ENCODE measurements at regions not wholly inside any gene's neighbourhood (a gene's known extent, or its start where the extent isn't known, plus 50 kb on each side); places are given as distances from the start of the nearest gene placed in this dataset.

GRCh38 chr21:27787046-27787445 lies 820.2 kb upstream of the ADAMTS5 start:
- H3K9ac ChIP-seq (ENCODE audit: low read depth, low read length, poor library complexity, severe bottlenecking) = no peak overlapping the region
- TF ChIP-seq EZH2phosphoT487 (IDR thresholded peaks at IDR 0.05; ENCODE audit: borderline replicate concordance) = no peak
- no peak for TF ChIP-seq CTCF (conservative IDR thresholded peaks at IDR 0.05; ENCODE audit: low read length)
- H3K4me2 ChIP-seq (ENCODE audit: low read depth, low read length, poor library complexity, severe bottlenecking) = no peak overlapping the region
- H4K20me1 ChIP-seq (ENCODE audit: insufficient read depth, low read length, poor library complexity, severe bottlenecking) = no peaks in the 10 kb centered on the region
- H3K36me3 ChIP-seq (ENCODE audit: insufficient read depth, low read length) = no peaks in the 10 kb centered on the region
- no peaks in the 10 kb centered on the region for H3K4me1 ChIP-seq (ENCODE audit: insufficient read depth, low read length, poor library complexity, severe bottlenecking)
- no peaks in the 10 kb centered on the region for H3F3A ChIP-seq (ENCODE audit: low read depth)
- no peak overlapping the region for H3K4me3 ChIP-seq (ENCODE audit: low read length, poor library complexity, severe bottlenecking)
- no peaks in the 10 kb centered on the region for H3K79me2 ChIP-seq (ENCODE audit: insufficient read depth, low read length)
- H2AFZ ChIP-seq (ENCODE audit: low read length) = no peak overlapping the region
- no peaks in the 10 kb centered on the region for H3K9me3 ChIP-seq (ENCODE audit: insufficient read depth, low read depth, low read length)
- H3K27me3 ChIP-seq (ENCODE audit: insufficient read depth, low read length, poor library complexity, severe bottlenecking) = no peaks in the 10 kb centered on the region
- no peaks in the 10 kb centered on the region for H3K9me2 ChIP-seq (replicated peaks; ENCODE audit: low read depth, low read length)

- no peak overlapping the region for H3K4me2 ChIP-seq (ENCODE audit: low read depth, low read length, poor library complexity, severe bottlenecking)
These were observed 812.7 kb upstream of the ADAMTS5 start for GRCh38 chr21:27779606-27780005.

GRCh38 chr21:27776925-27777553 lies 810.2 kb upstream of the ADAMTS5 start:
- H3K9me2 ChIP-seq (replicated peaks; ENCODE audit: low read depth, low read length) = no peaks in the 10 kb centered on the region
- H3K4me2 ChIP-seq (ENCODE audit: low read depth, low read length, poor library complexity, severe bottlenecking) = no peak overlapping the region
- no peaks in the 10 kb centered on the region for H3F3A ChIP-seq (ENCODE audit: low read depth)
- H2AFZ ChIP-seq (ENCODE audit: low read length) = no peak overlapping the region
- no peaks in the 10 kb centered on the region for H3K4me1 ChIP-seq (ENCODE audit: insufficient read depth, low read length, poor library complexity, severe bottlenecking)
- H3K9me3 ChIP-seq (ENCODE audit: insufficient read depth, low read depth, low read length) = no peaks in the 10 kb centered on the region; the same call in 1 of the 2 replicates
- no peaks in the 10 kb centered on the region for H4K20me1 ChIP-seq (ENCODE audit: insufficient read depth, low read length, poor library complexity, severe bottlenecking)
- no peak overlapping the region for H3K9ac ChIP-seq (ENCODE audit: low read depth, low read length, poor library complexity, severe bottlenecking)
- no peaks in the 10 kb centered on the region for H3K79me2 ChIP-seq (ENCODE audit: insufficient read depth, low read length)
- H3K36me3 ChIP-seq (ENCODE audit: insufficient read depth, low read length) = no peaks in the 10 kb centered on the region
- TF ChIP-seq CTCF (conservative IDR thresholded peaks at IDR 0.05; ENCODE audit: low read length) (no peak), EZH2phosphoT487 (IDR thresholded peaks at IDR 0.05; ENCODE audit: borderline replicate concordance) (no peak)
- no peaks in the 10 kb centered on the region for H3K27me3 ChIP-seq (ENCODE audit: insufficient read depth, low read length, poor library complexity, severe bottlenecking)
- no peak overlapping the region for H3K4me3 ChIP-seq (ENCODE audit: low read length, poor library complexity, severe bottlenecking)

More at GRCh38 chr21:27779606-27780005, 812.7 kb upstream of the ADAMTS5 start:
- Histone ChIP-seq H3K9me3 (ENCODE audit: insufficient read depth, low read depth, low read length) (no peaks in the 10 kb centered on the region; the same call in 1 of the 2 replicates), H3K9ac (ENCODE audit: low read depth, low read length, poor library complexity, severe bottlenecking) (no peak overlapping the region), H3K36me3 (ENCODE audit: insufficient read depth, low read length) (no peaks in the 10 kb centered on the region), H2AFZ (ENCODE audit: low read length) (no peak overlapping the region), H4K20me1 (ENCODE audit: insufficient read depth, low read length, poor library complexity, severe bottlenecking) (no peaks in the 10 kb centered on the region), H3K4me3 (ENCODE audit: low read length, poor library complexity, severe bottlenecking) (no peak overlapping the region), H3F3A (ENCODE audit: low read depth) (no peaks in the 10 kb centered on the region), H3K27me3 (ENCODE audit: insufficient read depth, low read length, poor library complexity, severe bottlenecking) (no peaks in the 10 kb centered on the region), H3K79me2 (ENCODE audit: insufficient read depth, low read length) (no peaks in the 10 kb centered on the region), H3K9me2 (replicated peaks; ENCODE audit: low read depth, low read length) (no peaks in the 10 kb centered on the region), H3K4me1 (ENCODE audit: insufficient read depth, low read length, poor library complexity, severe bottlenecking) (no peaks in the 10 kb centered on the region)
- TF ChIP-seq EZH2phosphoT487 (IDR thresholded peaks at IDR 0.05; ENCODE audit: borderline replicate concordance) (no peak), CTCF (conservative IDR thresholded peaks at IDR 0.05; ENCODE audit: low read length) (no peak)

Measured in Loucy (cell line).